ENCODE measurements at regions not wholly inside any gene's neighbourhood (a gene's known extent, or its start where the extent isn't known, plus 50 kb on each side); places are given as distances from the start of the nearest gene placed in this dataset.

GRCh38 chr16:5442986-5443385, 345.4 kb upstream of the EEF2KMT start:
- CTCF ChIA-PET, result no interaction called here

DNA sequence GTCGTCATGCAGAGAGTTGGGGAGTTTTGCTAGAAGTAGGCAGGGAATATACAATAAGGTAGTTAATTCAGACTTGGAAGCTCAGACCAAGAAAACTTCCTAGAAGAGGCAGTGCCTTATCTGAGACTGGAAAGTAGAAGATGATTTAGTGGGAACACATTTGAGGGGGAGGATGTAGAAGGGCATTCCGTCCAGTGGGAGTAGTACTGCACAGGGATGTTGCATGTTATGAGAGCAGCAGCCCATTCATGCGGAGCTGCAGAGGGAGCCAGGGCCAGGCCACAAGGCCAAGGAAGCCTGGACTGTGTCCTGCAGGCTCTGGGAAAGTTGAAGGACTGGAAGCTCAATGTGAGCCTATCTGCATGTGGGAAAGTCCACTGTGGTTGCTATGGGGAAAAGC, 344.5 kb upstream of the EEF2KMT start:
- no peak overlapping the region for H3K4me3 ChIP-seq (ENCODE audit: low read depth, low read length)
- TF ChIP-seq CTCF (IDR thresholded peaks at IDR 0.05; ENCODE audit: insufficient read depth, low read length, missing control alignments), result no peak
- no peak for DNase-seq (ENCODE audit: low read depth, low spot score)
- ChIA-PET CTCF (no interaction called here), POLR2A (no interaction called here)

More at GRCh38 chr16:5442986-5443385, 345.4 kb upstream of the EEF2KMT start:
- POLR2A ChIA-PET, result no interaction called here
- DNase-seq (ENCODE audit: low read depth, low spot score), result no peak
- no peak overlapping the region for H3K4me3 ChIP-seq (ENCODE audit: low read depth, low read length)
- TF ChIP-seq CTCF (IDR thresholded peaks at IDR 0.05; ENCODE audit: insufficient read depth, low read length, missing control alignments), result no peak

DNA sequence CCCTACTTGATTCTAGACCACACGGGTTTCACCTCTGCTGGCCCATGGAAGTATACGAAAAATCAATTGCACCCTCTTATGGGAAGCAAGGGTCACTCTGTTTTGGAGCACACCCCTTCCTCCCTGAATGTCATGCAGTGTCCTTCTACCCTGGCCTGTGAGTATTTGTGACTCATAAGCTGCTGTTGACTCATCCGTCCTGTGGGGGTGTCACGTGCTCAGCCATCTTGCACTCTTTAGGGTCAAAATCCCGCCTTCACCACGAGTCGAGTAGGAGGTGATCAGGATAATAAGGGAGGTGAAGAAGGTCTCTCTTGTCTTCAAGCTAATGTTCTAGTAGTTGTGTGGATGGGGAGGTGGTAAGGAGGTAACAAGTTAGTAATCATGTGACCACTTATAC, 341.0 kb upstream of the EEF2KMT start:
- no peak for TF ChIP-seq CTCF (IDR thresholded peaks at IDR 0.05; ENCODE audit: insufficient read depth, low read length, missing control alignments)
- no peak for DNase-seq (ENCODE audit: low read depth, low spot score)
- no peak overlapping the region for H3K4me3 ChIP-seq (ENCODE audit: low read depth, low read length)
- POLR2A ChIA-PET, result no interaction called here
- CTCF ChIA-PET, result no interaction called here

DNA sequence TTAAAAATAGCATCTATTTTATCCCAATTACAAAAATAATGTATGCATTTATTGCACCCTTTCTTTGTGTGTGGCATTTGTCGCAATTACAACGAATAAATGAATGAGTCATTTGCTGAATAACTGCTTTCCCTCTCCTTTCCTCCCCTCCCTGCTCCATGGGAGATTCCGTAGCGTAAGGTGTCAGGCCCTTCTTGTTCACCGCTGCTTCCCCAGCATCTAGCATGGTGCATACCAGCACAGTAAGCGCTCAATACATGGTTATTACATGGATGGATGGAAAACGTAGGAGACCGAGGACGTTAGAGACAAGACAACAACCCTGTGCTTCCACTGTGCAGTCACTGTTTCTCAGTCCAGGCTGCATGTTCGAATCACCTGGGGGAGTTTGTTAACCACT, 336.0 kb upstream of the EEF2KMT start:
- H3K4me3 ChIP-seq (ENCODE audit: low read depth, low read length), result no peak overlapping the region
- ChIA-PET CTCF (no interaction called here), POLR2A (no interaction called here)

DNA sequence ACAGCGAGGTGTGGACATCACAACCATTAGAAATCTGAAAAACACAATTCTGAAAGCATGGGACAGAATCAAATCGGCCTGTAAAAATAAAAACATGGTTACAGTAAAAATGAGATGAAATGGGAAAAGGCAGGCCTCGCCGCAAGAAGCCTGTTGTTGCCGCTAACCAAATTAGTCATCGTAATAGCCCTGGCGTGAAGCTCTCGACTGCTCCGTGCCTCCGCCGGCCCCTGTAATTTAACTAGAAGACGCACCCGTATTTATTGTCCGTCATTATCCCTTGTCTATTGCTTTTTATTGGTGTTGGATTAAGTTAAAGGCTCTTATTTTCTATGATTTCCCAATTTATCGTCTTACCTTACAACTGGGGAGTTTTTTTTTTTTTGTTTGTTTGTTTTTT, 334.6 kb upstream of the EEF2KMT start:
- DNase-seq (ENCODE audit: low read depth, low spot score), result no peak
- no peak for TF ChIP-seq CTCF (IDR thresholded peaks at IDR 0.05; ENCODE audit: insufficient read depth, low read length, missing control alignments)
- POLR2A ChIA-PET, result no interaction called here
- no peak overlapping the region for H3K4me3 ChIP-seq (ENCODE audit: low read depth, low read length)
- CTCF ChIA-PET, result no interaction called here

More for the DNA sequence above, 336.0 kb upstream of the EEF2KMT start:
- DNase-seq (ENCODE audit: low read depth, low spot score), result no peak
- TF ChIP-seq CTCF (IDR thresholded peaks at IDR 0.05; ENCODE audit: insufficient read depth, low read length, missing control alignments), result no peak

DNA sequence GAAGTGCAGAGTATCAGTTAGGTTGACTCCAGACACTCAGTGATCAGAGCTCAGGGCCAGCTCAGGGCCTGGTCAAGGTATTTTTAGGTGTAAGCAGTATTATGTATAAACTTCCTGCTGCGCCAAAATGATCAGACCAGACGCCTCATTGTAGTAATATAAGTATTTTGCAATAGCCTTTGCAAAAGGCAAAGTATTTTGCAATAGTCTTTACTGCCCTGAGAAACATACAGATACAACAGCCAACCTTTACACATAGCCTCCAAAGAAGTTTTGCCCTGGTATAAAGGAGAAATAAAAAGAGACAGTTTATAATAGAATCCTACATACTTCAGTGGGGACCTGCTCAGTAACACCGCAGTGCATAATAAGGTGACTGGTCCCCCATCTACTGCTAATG, 333.0 kb upstream of the EEF2KMT start:
- ChIA-PET POLR2A (no interaction called here), CTCF (no interaction called here)
- no peak for TF ChIP-seq CTCF (IDR thresholded peaks at IDR 0.05; ENCODE audit: insufficient read depth, low read length, missing control alignments)
- DNase-seq (ENCODE audit: low read depth, low spot score), result no peak
- no peak overlapping the region for H3K4me3 ChIP-seq (ENCODE audit: low read depth, low read length)

Measured in AG04449 (cell line).